Activated CD8-positive, alpha-beta memory T cell treated with anti-CD3 and anti-CD28 coated beads, Interleukin-2, amount 50 U/mL, for 48 hours (primary cell): ENCODE measurements at regions not wholly inside any gene's neighbourhood (a gene's known extent, or its start where the extent isn't known, plus 50 kb on each side); places are given as distances from the start of the nearest gene placed in this dataset.
A peak's percentile ranks its signal among the peaks of the same experiment; 100 is the strongest.

Experiments
- DNase-seq: peaks from one replicate; pipeline ENCODE4 v3.0.0-alpha.2; 2020

DNA sequence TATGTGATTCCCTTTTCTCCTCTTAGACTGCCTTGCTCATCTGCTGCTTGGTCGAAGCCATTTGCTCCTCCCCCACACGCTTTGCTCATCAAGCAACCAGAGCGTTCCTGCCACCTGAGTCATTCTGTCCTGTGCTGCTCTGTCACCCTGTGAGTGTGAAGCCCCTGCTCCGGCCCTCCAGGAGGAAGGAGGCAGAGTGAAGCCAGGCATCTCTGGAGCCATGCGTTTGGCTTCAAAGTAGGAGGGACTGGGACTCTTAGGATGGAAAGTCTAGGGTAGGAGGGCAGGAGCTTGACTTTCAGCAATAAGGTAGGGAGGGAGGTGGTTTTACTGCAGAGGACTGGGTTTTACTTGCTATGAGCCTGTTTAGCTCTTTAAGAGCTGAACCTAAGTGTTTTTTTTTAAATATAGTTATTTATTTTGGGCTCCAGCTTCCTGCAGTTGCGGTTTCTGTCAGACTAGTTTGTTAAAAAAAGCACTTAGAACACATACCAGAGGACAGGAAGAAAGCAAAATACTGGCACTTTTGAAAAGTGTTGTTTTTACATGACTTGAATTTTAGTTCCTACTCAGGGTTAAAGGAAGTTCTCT lies 63.6 kb downstream of the SPINK2 start:
- peak; percentile 82 for DNase-seq

GRCh38 chr4:56757261-56757746 lies 64.2 kb downstream of the SPINK2 start:
- DNase-seq = peak; percentile 56

DNA sequence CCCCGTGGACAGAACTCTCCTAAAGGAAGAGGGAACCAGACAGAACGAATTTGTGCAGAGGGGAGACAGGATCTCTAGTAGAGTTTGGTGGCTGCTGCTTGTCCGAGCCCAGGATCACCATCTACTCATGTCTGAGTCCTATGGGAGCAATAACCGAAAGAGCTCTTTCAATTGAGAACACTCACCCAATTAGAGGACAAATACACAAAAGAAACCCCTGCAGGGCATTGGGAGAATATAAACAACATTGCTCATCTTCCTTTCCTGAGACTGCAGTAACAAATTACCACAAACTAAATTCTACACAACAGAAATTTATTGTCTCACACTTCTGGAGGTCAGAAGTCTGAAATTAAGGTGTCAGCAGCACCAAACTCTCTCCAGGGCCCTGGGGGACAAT lies 65.6 kb downstream of the SPINK2 start:
- DNase-seq = no peak

DNA sequence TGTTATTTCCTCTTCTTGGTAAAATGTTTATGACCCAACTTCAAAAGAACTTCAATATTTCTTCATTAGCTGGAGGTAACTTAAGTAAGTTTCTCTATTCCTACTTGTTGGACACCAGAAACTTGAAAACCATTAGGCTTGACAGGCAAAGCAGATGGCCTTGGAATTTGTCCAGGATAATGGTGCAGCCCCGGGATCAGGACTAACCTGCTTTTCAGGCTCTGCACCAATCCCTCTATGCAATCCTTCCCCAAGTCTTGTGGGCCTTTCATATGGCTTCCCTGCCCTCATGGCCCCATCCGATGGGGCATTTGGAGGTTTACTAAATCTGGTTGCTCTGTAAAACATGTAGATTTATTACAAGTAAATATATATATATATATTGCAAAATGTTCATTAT lies 68.5 kb downstream of the SPINK2 start:
- no peak for DNase-seq

GRCh38 chr4:56750231-56750630 lies 69.1 kb upstream of the HOPX start:
- no peak for DNase-seq

DNA sequence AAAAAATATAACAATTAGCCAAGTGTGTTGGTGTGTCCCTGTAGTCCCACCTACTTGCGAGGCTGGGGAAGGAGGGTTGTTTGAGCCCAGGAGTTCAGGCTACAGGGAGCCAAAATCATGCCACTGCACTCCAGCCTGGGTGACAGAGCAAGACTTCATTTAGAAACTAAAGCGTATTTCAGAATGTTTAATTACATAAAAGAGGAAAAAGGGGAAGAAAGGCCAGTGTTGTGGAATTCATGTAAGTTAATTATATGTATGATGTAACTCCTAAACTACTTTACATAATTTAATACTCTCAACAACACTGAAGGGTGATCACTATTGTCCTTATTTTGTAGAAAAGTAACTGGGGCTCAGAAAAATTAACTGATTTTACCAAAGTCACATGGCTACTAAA lies 67.2 kb upstream of the HOPX start:
- no peak for DNase-seq

GRCh38 chr4:56746639-56747038 lies 65.5 kb upstream of the HOPX start:
- DNase-seq = no peak

GRCh38 chr4:56745042-56745441 lies 63.9 kb upstream of the HOPX start:
- DNase-seq = no peak

- DNase-seq = no peak
These were observed 62.9 kb upstream of the HOPX start for GRCh38 chr4:56744030-56744429.

- DNase-seq = no peak
These were observed 62.5 kb upstream of the HOPX start for GRCh38 chr4:56743550-56743949.

DNA sequence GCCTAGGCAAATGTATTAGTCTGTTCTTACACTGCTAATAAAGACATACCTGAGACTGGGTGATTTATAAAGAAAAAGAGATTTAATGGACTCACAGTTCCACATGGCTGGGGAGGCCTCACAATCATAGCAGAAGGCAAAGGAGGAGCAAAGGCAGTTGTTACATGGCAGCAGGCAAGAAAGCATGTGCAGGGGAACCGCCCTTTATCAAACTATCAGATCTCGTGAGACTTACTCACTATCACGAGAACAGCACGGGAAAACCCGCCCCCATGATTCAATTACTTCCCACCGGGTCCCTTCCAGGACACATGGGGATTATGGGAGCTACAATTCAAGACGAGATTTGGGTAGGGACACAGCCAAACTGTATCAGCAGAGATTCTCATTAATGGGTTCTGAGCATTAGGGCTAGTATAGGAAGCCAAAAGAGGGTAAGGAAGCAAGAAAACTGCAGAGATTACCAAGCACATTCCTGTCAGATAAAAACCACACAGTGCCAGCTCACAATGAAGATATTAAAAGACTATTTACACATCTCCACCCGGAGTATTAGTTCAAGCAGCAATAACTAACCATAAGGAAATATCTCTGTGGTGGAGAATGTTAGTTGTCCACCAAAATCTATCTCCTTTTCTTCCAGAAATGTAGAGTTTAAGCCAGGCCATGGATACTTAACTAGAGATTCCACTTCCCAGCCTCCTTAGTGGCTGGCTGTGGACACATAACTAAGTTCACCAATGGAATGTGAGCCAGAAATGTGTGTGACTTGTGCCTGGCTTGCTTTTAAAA lies 61.2 kb upstream of the HOPX start:
- no peak for DNase-seq

DNA sequence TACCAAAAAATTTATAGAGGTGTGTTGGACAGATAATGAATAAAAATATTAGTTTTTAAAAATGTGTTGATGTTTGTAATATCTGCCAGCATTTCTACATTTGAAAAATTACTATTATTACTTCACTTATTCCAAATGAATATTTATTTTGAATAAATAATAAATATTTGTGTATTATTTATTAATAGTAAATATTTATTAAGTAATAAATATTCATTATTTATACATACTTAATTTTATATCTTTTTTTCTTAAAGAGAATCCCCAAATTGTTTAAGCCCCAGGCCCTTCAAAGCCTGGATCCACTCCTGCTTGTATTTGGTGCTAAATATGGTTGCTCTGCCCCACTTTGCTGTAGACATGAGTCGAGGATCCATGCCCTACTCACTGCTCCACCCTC lies 60.5 kb upstream of the HOPX start:
- no peak for DNase-seq

DNA sequence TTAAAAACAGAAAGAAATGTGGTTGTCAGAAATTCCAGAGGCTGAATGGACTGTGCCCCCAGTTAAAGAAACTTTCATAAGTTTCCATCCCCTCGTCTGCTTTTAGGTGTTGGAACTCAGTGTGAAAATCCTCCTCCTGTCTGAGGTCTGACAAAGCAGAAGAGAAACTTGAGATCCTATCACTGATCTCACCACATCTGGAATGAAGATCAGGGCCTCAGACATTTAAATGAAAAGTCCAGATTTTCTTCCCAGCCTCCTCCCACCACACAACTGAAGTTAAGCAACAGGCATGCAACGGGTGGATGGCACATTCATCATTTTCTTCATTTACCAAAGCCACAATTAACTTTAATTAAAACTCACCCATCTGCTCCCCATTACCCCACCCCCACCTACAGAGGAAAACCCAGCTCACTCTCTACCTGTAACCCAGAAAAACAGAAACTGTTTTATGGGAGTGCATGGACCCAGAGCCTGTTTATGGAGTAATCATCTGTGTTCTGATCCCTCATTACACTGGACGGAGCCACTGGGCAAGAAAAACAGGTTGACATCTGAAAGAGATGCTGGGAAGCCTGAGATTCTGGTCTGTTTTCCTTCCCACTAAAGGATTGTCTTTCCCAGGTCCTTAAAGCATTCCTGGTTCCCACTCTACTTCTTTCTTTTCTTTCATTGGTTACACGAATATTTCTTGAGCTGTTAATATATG lies 58.1 kb upstream of the HOPX start:
- no peak for DNase-seq

DNA sequence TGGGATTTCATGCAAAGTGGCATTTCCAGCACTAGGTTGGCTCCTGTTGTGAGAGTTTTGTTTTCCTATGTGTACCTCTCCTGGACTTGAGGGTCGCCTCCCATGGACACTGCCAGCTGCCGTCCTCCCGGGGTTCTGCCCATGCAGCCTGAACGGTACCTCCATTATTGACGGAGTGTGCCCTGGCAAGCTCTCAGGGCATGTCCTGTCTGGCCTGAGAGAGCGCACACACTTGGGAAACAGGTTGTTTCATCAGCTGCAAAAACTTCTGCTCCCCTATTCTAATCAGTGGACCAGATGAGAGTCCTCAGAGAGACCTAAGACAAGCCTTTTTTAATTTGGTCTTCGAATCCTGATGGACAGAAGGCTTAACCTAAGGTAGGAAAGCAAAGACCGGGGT lies 56.6 kb upstream of the HOPX start:
- DNase-seq = no peak

- DNase-seq = no peak
These were observed 52.3 kb upstream of the HOPX start for GRCh38 chr4:56733352-56733751.

DNA sequence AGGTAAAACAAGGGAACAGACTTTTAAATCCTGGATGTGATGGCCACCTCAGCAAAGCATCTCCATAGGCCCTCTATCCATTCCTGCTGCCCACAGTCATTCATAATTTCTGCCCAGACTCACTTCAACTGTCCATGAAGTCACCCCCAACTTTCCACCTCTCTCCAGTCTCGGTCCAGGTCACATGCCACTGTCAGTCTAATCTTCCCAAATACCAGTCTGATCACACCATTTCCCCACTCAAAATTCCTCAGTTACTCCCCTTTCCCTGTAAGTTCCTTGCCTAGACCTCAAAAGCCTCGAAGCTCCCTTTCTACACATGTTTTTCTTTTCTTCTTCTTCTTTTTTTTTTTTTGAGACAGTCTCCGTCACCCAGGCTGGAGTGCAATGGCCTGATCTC lies 51.2 kb upstream of the HOPX start:
- DNase-seq = no peak

- no peak for DNase-seq
These were observed 50.8 kb upstream of the HOPX start for GRCh38 chr4:56731857-56732256.
